HG02571 (cell line): ENCODE measurements at regions not wholly inside any gene's neighbourhood (a gene's known extent, or its start where the extent isn't known, plus 50 kb on each side); places are given as distances from the start of the nearest gene placed in this dataset.
"Not testable (repeated sequence)": the region's sequence is repeated elsewhere in the genome, so short reads cannot be mapped to it uniquely, and the experiment has no call there.

Experiments used
- ATAC-seq: cut with Tn5 transposase; IDR thresholded peaks from one replicate; pipeline ENCODE4 v1.9.1; 2021; ENCODE audit warnings: mild to moderate bottlenecking, moderate library complexity; ENCODE audit not compliant: unreplicated experiment

DNA sequence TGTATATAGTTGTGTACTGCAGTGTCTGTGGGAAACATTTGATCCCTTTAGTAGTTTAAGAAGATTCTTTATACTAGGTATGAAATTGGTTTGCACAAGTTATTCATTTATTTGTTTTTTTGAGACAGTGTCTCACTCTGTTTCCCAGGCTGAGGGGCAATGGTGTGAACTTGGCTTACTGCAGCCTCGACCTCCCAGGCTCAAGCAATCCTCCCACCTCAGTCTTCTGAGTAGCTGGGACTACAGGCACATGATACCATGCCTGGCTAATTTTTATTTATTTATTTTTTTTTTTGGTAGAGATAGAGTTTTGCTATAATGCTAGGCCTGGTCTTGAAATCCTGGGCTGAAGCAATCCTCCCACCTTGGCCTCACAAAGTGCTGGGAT, 209.4 kb downstream of the RASSF9 start:
- no peak for ATAC-seq

DNA sequence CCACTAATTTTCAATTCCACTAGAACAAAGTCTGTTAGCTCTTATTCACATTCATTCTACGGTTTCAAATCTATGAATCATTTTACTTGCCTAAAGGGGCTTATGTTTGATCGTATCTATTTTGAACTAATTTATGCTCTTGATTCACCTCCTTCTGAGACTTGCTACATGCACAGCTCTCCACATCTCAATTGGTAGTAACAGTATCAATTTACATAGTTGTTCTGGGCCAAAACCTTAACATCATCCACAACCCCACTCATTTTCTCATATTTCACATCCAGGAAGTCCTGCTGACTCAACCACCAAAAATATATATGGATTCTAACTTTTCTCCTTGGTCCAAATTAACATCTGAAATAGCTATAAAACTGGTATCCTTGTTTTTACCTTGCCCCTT, 208.6 kb downstream of the RASSF9 start:
- ATAC-seq = no peak

GRCh38 chr12:85628562-85628961, 207.6 kb downstream of the RASSF9 start:
- ATAC-seq = not testable (repeated sequence)

- ATAC-seq = no peak
These were observed 205.4 kb downstream of the RASSF9 start for GRCh38 chr12:85630851-85631250.

GRCh38 chr12:85632390-85632789, 203.8 kb downstream of the RASSF9 start:
- no peak for ATAC-seq

DNA sequence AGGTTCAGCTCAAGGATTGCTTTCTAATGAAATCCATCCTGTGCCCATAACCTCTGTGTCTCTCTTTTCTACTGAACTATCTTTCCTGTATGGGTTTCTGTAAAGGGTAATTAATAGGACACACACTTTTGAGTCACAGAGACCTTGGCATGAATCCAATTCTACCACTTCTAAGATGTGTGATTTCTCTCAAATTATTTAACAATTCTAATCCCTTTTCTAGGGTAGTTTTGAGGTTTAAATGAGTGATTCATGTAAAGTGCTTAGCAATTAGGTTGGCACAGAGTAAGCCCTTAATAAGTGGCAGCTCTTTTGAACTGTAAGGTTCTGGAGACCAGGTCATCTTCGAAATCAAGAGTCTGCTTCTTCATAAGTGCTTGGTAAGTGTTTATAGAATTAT, 202.7 kb downstream of the RASSF9 start:
- ATAC-seq = no peak

DNA sequence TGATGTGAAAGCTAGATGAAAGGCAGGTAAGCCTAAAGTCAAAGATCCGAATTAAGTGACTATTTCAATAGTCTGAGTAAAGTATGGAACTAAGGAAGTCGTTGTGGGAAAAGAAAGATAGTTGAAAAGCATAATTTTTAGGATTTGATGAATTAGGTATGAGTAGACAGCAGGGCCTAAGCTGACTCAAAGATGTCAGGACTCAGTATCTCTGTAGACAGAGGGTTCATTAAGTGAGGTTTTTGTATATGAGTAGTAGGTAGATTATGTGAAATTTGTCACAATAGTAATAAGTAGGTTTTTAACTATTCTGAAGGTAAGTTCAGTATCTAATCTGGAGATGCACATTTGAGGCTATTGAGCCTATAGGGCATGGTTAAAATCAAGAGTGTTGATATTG, 196.4 kb downstream of the RASSF9 start:
- ATAC-seq = no peak

DNA sequence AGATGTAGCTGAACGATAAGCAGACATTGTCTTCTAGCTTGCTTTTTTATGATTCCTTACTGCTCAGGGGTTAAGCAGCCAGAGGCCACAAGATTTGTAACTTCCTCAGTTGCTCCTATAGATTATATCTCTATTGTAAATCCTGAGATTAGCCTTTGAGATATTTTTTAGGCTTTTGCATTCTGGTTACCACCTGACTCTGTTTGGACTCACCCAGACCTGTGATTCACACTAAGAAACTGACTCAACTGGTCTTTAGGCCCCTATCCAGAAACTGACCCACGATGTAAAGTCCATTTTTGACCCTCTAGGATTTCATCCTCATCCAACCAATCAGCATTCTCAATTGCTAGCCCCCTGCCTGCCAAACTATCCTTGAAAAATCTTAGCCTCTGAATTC, 194.4 kb downstream of the RASSF9 start:
- no peak for ATAC-seq

GRCh38 chr12:85642288-85642687, 193.9 kb downstream of the RASSF9 start:
- ATAC-seq = no peak

DNA sequence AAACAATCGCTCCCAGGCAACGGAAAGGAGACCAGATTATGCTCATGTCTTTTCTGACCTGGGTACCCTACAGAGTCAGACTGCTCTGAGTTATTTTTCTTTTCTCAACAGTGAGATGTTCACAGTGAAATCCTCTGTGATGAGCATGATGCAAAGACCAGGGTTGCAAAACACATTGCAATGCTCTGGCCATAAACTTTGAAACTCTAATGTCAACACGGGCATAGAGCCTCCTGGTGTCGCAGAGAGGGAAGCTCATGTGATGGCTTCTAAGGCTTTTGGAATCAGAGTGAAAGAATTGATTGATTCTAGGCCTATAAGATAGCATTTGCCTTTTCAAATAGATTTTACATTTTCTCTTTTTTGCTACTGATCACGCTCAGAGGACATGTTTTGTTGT, 193.4 kb downstream of the RASSF9 start:
- ATAC-seq = no peak

GRCh38 chr12:85644508-85644907, 191.7 kb downstream of the RASSF9 start:
- no peak for ATAC-seq

- no peak for ATAC-seq
These were observed 182.3 kb downstream of the RASSF9 start for GRCh38 chr12:85653731-85654455.

DNA sequence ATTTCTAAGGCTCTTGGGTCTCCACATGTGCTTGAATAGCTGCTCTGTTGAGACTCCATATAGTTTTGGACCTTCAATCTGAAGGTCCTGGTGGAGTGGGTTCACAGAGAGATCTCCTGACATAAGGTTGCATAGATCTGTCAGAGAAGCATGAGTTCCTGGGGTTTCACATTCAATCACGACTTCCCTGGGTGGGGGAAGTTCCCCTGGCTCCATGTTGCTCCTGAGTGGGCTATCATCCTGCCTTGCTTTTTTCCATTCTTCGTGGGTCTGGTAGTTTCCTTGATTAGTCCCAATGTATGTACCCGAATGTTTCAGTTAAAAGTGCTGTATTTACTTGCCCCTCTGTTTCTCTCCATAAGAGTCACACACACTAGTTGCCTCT, 181.8 kb downstream of the RASSF9 start:
- ATAC-seq = no peak

DNA sequence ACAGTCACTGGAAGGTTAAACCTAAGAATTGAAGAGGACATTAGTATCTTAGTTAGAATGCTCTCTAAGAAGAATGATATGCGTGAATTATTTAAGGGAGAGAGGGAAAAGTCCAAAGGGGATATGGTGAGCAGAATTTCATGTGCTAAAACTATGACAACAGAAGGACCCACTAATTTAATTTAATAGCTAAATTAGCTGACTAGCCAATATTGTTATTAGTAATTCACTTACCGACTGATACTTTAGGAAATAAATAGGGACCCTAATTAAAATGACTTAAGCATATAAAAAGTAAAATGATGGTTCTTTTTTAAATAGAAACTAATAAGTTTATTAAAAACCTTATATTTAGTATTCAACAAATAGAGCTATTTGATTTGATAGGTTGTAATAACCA, 179.6 kb downstream of the RASSF9 start:
- ATAC-seq = no peak

DNA sequence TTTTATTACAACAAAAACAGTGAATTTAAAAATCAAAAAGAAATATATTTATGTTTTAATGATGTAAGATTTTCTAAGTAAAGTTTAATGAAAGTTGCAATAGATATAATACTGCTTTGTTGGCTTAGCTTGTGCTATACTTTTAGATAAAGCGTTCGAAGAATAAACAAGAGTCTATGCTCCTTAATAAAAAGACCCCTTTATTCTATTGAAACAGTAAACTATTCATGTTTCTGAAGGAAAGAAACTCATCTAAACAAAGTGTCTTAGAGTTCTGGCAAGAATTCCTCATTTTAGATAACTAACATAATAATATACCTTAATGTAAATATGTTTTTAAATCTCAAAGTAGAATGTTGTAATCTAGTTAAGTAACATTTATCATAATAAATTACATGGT, 179.0 kb downstream of the RASSF9 start:
- ATAC-seq = no peak

DNA sequence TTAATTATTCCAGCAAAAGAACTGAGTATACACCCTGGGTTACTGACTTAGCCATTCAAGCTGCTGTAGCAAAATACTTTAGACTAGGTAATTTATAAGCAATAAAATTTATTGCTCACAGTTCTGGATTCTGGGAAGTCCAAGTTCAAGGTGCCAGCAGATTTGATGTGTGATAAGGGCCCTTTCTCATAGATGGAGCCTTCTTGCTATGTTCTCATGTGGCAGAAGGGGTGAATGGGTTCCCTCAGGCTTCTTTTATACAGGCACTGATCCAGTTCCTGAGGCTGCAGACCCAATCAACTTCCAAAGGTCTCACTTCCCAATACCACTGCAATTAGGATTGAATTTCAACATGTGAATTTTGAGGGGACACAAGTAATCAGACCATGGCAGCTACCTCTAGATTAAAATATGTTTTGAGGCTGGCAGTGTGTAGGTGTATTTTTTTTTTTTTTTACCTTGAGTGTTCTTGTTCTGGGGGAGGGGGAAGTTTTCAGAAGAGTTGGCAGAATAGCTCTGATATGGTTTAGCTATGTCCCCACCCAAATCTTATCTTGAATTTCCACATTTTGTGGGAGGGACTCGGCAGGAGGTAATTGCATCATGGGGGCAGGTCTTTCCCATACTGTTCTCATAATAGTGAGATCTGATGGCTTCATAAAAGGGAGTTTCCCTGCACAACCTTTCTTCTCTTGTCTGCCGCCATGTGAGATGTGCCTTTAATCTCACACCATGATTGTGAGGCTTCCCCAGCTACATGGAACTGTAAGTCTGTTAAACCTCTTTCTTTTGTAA, 178.2 kb downstream of the RASSF9 start:
- ATAC-seq = no peak

- ATAC-seq = no peak
These were observed 176.3 kb downstream of the RASSF9 start for GRCh38 chr12:85659754-85660530.

- no peak for ATAC-seq
These were observed 174.6 kb downstream of the RASSF9 start for GRCh38 chr12:85661461-85662206.

- ATAC-seq = no peak
These were observed 174.0 kb downstream of the RASSF9 start for GRCh38 chr12:85662207-85662602.

- no peak for ATAC-seq
These were observed 172.6 kb downstream of the RASSF9 start for GRCh38 chr12:85663631-85664030.

DNA sequence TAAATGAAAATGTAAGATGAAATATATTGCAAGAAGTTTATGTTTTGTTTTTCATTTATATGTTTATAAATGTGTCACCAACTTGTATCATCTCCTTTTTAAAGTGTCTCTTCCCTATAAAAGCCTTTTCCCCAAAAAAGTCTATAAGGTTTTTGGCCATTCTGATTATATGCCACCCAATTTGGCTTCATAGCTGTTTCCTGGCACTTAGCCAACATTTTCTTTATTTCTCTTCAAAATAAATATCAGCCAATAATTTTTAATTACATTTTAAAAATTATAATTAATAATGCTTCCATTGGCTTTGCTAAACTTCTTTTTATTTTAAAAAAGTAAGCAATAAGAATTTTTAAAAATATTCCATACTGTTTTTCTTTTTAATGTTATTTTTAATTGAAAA, 171.8 kb downstream of the RASSF9 start:
- no peak for ATAC-seq
